HepG2 (cell line): ENCODE measurements at regions not wholly inside any gene's neighbourhood (a gene's known extent, or its start where the extent isn't known, plus 50 kb on each side); places are given as distances from the start of the nearest gene placed in this dataset.

Experiments
- POGK ChIP-seq: sonication (generic); formaldehyde crosslinking; conservative IDR thresholded peaks from 2 replicates; pipeline ENCODE4 v1.8.0; 2022; ENCODE audit warnings: mild to moderate bottlenecking, moderate library complexity, missing genetic modification reagents
- RARA ChIP-seq: IDR thresholded peaks from 2 replicates; pipeline ENCODE4 v1.6.1; 2016; ENCODE audit warnings: missing genetic modification reagents, missing compliant biosample characterization
- RARG ChIP-seq: sonication (generic); formaldehyde crosslinking; IDR thresholded peaks from 2 replicates; pipeline ENCODE4 v1.4.0; 2020; ENCODE audit warnings: low read depth, mild to moderate bottlenecking, missing genetic modification reagents
- ZSCAN31 ChIP-seq: sonication (generic); formaldehyde crosslinking; IDR thresholded peaks from 2 replicates; pipeline ENCODE4 v1.5.0; 2020; ENCODE audit warnings: low read depth, mild to moderate bottlenecking, missing genetic modification reagents
- TF ChIP-seq, protein P1 (sequence below): sonication (generic); formaldehyde crosslinking; IDR thresholded peaks from 2 replicates; pipeline ENCODE4 v1.9.0; 2022; ENCODE audit warnings: low read depth, missing genetic modification reagents
- TF ChIP-seq, protein P2 (sequence below): sonication (generic); formaldehyde crosslinking; IDR thresholded peaks from 2 replicates; pipeline ENCODE4 v1.4.0; 2020; ENCODE audit warnings: missing genetic modification reagents, borderline replicate concordance

DNA sequence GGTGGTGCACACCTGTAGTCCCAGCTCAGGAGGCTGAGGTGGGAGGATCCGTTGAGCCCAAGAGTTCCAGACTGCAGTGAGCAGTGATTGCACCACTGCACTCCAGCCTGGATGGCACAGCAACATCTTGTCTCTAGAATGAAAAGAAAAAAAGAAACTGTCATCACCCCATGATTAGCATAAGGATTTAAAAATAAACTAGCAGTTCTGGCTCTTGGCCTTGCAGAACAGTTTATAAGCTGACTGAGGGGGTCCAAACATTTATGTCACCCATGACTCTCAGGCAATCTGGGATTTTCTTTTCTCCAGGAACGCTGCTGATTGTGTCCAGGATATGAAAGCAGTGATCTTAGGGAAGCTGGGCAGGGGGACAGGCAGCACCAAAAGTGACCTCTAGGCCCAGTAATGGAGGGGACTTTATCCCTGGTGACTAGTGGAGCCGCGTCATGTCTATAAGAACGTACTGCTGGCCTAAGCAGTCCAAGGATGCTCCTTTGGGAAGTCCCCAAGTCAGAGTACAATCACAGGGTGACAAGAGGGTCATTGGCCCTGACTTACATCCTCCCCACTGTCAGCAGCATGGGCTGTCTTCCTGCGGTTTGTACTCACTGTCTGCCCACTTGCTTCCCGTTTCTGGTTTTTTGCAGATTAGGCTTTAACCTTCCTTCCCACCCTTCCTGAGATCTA lies 177.4 kb downstream of the ARHGAP12 start (continued):
- no peak for TF ChIP-seq RARG (CRISPR knock-in tag)
- no peak for TF ChIP-seq ZSCAN31 (CRISPR knock-in tag)
- TF ChIP-seq, protein P1, sequence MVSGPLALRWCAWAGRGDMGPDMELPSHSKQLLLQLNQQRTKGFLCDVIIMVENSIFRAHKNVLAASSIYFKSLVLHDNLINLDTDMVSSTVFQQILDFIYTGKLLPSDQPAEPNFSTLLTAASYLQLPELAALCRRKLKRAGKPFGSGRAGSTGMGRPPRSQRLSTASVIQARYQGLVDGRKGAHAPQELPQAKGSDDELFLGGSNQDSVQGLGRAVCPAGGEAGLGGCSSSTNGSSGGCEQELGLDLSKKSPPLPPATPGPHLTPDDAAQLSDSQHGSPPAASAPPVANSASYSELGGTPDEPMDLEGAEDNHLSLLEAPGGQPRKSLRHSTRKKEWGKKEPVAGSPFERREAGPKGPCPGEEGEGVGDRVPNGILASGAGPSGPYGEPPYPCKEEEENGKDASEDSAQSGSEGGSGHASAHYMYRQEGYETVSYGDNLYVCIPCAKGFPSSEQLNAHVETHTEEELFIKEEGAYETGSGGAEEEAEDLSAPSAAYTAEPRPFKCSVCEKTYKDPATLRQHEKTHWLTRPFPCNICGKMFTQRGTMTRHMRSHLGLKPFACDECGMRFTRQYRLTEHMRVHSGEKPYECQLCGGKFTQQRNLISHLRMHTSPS: no peak
- no peak for TF ChIP-seq RARA
- no peak for TF ChIP-seq POGK
- TF ChIP-seq, protein P2, sequence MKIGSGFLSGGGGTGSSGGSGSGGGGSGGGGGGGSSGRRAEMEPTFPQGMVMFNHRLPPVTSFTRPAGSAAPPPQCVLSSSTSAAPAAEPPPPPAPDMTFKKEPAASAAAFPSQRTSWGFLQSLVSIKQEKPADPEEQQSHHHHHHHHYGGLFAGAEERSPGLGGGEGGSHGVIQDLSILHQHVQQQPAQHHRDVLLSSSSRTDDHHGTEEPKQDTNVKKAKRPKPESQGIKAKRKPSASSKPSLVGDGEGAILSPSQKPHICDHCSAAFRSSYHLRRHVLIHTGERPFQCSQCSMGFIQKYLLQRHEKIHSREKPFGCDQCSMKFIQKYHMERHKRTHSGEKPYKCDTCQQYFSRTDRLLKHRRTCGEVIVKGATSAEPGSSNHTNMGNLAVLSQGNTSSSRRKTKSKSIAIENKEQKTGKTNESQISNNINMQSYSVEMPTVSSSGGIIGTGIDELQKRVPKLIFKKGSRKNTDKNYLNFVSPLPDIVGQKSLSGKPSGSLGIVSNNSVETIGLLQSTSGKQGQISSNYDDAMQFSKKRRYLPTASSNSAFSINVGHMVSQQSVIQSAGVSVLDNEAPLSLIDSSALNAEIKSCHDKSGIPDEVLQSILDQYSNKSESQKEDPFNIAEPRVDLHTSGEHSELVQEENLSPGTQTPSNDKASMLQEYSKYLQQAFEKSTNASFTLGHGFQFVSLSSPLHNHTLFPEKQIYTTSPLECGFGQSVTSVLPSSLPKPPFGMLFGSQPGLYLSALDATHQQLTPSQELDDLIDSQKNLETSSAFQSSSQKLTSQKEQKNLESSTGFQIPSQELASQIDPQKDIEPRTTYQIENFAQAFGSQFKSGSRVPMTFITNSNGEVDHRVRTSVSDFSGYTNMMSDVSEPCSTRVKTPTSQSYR (CRISPR knock-in tag): no peak
- TF ChIP-seq, all 625 proteins: peak for 0
